HG02610 (cell line): ENCODE measurements at regions not wholly inside any gene's neighbourhood (a gene's known extent, or its start where the extent isn't known, plus 50 kb on each side); places are given as distances from the start of the nearest gene placed in this dataset.

Experiments
- ATAC-seq: cut with Tn5 transposase; IDR thresholded peaks from one replicate; pipeline ENCODE4 v1.9.1; 2021; ENCODE audit warnings: mild to moderate bottlenecking, moderate library complexity; ENCODE audit not compliant: unreplicated experiment

DNA sequence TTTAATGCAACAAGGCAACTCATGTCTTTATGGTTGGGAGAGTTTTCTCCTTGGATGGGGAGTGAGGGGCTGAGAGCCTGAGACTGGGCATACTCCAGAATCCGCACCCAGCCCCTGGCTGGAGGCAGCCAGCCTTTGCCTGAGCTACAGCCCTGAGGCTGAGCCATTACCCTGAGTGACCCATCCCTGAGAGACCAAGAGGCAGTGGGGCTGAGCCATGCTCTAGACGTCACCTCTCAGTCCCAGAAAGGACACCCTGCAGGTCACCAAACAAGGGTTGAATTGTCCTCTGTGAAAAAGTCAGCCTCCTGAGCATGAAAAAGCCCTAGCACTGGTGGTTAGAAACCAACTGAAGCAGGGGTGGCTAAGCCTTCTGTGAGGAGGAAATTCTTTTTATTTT, 151.2 kb upstream of the GATB start:
- no peak for ATAC-seq

DNA sequence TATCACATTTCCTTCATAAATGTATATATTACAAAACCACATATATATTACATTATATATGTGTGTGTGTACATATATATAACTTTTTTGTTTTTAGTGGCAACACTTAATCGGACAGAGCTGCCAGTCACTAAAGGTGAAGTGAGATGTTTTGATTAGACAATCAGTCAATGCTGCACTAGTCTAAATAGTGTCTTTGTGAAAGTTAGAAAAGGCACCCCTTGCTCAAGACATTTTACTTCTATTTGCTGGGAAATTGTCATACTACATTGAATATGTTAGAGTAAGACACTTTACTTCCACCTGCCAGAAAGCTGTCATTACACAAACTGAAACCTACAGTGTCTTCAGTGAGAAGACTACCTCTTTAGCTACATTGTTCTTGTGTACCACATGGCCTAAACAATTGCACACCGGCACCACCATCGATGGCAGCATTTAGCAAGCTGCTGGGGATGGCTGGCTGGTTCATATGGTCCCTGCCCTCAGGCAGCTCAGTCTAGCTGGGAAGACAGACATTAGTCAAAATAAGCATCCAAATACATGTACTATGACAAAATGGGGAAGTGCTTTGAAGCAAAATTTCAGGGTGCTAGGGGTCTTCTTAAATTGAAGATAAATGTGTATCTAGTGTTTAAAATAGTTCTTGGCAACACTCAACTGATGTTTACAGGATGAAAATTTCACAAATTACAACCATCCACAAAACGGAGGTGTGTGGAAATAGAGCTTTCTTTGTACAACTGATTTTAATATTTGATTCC, 148.1 kb upstream of the GATB start:
- peak; percentile 34 for ATAC-seq

DNA sequence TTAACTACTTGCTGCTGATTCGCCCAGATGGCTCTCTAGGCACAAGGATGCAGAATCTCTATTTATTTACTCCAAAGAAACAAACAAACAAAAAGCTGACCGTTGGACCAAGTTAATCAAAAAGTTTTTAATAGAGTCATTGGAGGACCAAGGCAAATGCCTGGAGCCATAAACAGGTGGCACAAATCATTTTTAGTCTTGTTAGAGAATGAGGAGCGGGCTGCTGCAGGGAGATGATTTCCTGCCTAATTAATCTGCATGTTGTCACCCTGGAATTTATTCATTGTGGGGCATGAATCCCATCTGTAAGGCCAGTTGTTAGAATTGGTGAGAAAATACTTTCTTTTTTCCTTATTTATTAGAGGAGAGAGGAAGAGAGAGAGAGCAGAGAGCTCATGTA, 147.4 kb upstream of the GATB start:
- ATAC-seq = no peak

DNA sequence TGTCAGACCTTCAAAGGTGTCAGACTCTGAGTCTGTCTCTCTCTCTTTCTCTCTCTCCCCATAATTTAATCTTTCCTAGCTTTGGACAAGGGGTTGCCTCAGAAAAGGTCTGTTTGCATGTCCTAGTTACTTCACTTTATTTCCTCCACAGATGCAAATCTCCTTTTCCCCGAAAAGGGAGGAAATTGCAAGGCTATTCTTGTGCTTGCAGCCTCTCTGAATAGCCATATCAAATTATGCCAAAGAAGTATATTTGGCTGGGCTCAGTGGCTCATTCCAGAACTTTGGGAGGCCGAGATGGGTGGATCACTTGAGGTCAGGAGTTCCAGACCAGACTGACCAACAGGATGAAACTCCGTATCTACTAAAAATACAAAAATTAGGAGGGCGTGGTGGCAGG, 145.6 kb upstream of the GATB start:
- no peak for ATAC-seq

DNA sequence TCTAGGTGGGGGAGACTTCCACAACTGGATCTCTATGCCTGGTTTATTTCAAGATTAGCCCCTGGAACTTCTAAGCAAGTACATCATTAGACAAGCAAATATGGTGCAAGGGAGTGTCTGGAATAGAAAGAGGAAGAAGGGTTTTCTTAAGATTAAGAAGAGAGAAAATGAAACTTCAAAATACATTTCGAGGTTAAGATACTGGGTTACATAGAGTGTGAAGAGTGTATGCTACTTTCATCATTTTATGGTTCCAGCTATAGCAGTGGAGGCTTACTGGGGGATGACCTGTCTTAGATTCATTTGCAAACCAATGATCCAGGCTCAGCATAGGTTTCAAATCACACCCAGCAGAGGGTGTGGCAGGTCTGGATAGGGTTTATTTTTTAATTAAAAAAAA, 144.4 kb upstream of the GATB start:
- peak; percentile 92 for ATAC-seq

DNA sequence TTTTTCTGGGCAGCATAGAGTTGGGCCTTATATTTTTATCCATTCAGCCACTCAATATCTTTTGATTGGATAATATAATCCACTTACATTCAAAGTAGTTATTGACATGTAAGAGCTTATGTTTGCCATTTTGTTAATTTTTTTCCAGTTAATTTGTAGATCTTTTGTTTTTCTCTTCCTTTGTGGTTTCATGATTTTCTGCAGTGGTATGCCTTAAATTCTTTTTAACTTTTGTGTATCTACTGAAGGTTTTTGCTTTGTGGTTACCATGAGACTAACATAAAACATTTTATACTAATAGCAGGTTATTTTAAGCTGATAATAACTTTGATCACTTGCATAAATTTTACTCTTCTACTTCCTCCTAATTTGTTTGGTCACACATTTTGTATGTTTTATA, 140.8 kb upstream of the GATB start:
- no peak for ATAC-seq

DNA sequence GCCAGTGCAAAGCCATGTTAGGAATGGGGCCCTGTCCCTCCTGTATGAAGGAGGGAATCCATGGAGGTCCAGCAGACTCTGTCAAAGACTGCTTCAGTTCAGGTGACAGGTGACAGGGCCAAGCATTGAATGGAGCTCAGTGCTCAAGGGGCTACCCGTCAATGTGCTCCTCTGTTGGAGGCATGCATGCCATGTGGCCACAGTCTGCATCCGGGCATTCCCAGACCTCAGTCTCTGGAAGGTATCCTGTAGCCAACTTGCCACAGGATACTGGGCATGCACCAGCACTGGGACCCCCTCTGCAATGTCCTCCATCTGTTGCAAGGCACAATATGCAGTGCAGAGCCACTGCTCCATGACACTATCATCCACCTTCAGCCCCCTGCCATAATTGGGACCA, 136.1 kb upstream of the GATB start:
- no peak for ATAC-seq

DNA sequence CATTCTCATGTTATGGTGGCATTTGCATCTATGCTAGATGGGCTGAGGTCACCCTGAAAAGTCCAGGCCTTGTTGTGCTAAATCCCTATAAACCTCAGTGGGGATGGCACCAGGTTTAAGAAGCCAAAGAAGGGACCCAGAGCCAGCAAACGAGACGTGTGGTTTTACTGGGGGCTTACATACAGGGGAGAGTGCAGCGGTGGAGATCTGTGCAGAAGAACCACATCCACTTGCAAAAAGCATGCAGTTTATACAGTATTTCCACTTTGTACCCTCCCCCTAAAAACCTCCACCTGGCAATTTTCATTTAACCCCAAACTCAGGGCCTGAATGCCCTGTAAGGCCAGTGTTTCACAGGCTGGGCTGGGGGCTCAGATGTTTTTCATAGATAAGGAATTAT, 134.9 kb upstream of the GATB start:
- ATAC-seq = no peak

DNA sequence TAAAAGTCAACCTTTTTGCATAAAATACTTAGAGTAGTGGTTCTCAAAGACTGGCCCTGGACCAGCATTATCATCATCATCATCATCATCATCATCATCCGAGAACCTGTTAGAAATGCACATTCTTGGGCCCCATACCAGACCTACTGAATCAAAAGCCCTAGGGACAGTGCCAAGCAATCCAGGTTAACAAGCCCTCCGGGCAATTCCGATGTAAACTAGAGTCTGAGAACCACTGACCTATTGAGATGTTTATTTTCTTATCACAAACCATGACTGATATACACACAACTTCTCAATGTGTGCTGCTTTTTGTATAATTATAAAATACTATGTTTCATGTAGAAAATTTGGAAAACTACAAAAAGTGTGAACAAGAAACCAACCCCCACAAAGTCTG, 133.4 kb upstream of the GATB start:
- ATAC-seq = no peak

DNA sequence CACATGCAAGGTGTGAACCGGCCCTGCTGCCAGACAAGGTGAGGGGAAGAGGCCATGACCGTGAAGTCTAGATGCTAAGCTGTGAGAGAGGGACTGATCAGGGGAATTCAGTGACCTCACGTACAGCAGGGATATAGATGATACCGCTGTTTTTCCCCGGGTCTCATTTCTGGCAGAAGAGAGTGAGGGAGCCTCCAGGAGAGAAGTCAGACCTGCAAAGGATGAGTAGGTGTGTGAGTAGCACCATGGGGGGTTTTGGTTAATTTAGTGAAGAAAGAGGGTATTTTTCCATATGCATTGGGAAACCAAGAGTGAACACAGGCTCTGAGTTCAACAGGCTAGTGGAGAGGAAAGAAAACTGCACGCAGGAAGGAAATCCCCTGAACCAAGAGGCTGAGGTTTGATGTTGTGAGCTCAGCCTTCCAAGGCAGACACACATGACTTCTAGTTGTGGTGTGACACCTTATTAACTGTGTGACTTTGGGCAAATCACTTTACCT, 127.6 kb upstream of the GATB start:
- peak; percentile 69 for ATAC-seq

DNA sequence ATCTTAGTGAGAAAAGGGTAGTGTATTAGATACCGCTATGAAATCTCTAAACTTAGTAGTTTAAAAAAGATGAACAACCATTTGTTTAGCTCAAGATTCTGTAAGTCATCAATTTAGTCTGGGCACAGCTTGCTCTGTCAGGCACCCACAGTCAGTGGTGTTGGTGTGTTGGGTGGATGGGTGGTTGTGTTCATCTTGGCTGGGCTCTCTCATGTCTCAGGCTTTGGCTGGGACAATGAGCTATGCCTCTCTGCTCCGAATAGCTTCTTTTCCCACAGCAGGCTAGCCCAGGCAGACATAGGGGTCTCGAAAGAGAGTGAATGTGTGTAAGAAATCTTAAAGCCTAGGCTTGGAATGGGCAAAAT, 127.0 kb upstream of the GATB start:
- peak; percentile 17 for ATAC-seq

DNA sequence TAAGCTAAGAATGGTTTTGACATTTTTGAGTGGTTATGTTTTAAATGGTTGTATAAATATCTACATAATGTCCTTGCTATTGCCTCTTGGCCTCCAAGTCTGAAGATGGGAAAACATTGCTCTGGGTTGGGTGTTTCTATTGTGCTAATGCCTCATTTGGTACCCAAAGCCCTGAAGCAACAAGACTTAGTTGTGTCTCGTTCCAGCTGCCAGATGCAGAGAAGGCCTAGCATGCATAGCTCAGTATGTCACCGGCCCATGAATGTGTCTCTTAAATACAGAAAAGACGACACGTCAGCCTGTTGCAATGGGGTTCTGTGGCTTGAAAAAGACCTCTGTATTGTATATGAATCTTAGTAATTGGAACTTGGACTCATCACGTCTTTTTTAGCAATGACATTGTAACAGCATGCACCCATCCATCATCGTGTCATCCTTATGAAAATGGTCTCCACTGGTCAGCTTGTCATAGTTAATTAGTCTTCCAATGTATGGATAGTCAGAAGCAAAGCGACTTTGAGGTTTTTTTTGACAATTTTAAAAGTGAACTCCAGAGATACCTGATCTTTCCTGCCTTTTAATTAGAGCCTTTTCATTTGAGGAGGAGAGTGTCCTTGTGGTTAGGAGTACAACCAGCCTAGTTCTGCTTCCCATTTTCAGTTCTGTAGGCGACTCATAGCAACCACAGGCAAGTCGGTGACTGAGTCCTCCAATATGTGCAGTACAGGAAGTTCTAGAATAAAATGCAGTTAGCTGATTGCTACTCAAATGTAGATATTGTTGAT, 126.4 kb upstream of the GATB start:
- peak; percentile 55 for ATAC-seq

DNA sequence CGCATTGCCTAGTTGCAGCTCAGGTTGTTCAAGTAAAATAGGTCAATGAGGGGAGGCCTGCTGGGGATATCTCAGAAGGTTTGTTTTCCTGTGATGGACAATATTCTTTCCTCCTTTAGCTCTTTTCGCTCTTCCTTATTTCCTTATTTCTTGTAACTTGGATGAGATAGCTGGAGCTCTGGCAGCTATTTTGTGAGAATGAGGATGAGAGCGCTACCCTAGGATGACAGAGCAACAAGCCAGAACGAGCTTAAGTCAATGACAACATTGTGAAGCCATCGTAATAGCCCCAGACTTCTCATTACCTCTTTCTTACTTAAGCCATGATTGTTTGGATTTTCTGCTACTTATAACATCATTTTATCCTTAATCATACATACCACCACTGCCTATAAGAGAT, 124.3 kb upstream of the GATB start:
- ATAC-seq = no peak

DNA sequence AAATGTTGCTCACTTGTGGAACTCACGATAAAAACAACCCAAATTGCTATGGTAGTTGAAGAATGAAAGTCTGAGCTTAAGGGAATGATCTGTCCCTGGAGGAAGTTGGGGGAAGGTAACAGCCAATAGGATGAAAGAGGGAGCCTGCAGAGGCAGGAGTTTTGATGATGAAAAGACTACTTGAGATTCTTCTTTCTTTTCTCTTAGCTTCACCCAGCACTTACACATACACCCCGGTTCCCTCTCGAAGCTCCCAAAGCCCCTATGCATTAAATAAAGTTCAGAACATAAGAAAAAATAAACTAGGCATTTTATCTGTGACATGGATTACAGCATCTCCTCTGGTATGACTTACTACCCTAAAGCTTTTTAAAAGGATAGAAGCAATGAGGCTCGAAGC, 122.9 kb upstream of the GATB start:
- ATAC-seq = no peak

DNA sequence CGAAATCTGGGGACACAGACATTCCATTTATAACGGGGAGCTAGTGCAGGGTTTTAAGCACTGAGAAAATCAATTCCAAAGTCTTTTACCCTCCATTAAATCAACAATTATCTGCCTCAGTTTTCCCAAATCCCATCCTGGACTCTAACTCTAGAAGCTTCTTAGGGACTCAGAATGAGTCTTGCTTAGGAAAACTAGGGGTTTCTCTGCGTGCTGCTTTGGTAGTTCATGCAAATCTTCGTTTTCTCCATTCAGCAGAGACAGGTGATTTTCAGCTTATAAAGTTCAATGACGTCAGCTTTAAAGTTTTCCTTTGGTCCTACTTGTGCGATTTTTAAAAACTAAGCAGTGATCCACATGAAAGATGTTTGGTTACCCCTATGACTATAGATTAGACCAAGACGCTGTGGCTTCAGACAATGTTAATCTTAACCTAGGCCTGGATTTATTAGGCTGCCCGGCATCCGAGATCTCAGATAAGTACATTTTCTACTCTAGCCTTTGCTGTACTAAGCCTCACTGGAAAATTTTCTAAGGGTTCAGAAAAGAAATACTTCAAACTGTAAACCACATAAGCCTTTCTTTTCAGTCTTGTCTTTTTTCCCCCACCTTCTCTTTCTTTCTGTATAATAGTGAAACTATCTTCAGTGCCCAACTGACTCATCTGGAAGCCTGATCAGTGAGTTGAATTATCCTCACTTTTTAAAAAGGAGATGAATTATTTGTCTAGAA, 121.4 kb upstream of the GATB start:
- ATAC-seq = peak; percentile 74

DNA sequence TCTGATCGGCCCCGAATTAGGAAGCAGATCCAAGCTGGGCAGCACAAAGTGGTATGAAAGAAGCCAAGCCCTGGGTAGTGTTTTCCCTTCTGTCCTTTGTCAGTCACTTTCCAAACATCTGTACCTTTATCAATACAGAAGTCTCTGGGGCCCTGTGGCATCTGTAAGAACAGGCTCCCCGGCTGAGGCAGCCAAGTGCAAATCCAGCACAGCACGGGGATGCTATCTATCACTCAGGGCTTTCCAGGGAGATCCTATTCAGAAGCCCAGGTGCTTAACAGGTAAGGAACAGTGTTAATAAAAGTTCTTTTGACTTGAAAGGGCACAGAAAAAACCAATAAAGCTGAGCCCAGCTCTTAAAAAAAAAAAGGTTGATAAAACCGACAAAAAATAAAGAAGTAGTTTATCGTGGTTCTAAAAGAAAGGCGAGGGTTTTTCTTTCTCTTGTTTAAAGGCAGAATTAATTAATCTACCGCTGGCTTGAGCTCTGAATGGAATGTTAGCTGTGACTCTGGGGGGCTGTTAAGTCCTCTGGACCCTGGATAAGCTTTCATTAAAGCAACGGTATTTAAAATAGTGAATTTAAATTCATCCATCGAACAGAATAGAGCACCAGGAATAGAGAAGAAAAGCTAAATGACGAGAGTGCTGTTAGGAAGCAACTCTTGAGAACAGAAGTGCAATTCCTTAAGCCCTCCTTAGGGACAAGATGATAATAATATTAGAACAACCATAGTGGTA, 119.1 kb upstream of the GATB start:
- no peak for ATAC-seq

DNA sequence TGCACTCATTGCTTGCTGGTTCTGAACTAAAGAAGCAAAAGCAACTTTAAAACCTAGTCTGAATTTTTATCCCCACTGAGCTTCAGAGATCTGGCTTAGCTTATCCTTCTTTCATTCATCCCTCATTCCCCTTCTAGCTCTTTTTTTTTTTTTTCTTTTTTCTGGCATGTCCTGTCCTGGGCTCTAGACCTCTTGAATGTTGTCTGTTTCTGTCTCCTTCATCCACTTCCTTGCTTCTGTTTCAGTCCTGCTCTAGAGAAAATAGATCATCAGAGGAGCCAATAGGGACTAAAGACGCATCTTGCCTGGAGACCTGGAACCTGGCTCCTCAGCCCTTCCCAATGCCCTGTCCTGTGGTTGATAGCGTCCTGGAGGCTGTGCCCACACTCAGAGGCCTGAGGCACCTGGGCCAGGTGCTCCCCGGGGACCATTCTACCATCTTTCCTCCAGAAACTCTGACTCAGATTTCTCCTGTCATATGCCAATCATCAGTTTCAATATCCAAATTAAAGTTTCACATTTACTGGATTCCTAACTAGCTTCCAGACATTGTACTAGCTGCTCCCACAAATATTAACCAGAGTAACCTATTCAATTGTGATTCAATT, 115.7 kb upstream of the GATB start:
- ATAC-seq = no peak

DNA sequence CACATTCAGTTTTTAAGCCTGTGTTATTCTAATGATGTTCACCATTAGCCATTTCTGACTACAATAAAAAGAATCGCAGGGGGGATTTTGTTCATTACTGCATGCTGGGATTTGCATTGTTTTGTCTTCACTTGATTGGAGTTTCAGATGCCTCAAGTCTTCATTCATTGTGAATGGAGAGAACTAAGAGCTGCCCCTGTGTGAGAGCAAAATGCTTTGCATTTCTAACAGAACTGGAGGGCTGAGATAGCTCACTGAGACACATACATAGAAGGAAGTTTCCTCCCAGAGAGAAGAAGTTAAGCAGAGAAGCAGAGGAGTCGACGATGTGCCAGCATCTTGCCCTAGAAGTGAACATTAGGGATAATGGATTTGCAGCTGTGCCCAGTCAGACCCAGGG, 113.5 kb upstream of the GATB start:
- ATAC-seq = no peak

DNA sequence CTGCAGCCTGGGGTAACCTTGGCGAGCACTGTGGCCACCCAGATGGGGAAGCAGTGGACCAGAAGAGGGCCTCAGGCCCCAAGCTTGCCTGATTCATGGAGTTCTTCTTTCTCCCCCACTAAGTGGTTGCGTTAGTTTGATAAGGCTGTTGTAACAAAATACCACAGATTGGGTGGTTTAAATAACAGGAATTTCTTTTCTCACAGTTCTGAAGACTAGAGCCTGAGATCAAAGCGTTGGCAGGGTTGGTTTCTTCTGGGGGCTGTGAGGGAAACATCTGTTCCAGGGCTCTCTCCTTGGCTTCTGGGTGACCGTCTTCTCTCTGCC, 105.7 kb upstream of the GATB start:
- ATAC-seq = no peak

DNA sequence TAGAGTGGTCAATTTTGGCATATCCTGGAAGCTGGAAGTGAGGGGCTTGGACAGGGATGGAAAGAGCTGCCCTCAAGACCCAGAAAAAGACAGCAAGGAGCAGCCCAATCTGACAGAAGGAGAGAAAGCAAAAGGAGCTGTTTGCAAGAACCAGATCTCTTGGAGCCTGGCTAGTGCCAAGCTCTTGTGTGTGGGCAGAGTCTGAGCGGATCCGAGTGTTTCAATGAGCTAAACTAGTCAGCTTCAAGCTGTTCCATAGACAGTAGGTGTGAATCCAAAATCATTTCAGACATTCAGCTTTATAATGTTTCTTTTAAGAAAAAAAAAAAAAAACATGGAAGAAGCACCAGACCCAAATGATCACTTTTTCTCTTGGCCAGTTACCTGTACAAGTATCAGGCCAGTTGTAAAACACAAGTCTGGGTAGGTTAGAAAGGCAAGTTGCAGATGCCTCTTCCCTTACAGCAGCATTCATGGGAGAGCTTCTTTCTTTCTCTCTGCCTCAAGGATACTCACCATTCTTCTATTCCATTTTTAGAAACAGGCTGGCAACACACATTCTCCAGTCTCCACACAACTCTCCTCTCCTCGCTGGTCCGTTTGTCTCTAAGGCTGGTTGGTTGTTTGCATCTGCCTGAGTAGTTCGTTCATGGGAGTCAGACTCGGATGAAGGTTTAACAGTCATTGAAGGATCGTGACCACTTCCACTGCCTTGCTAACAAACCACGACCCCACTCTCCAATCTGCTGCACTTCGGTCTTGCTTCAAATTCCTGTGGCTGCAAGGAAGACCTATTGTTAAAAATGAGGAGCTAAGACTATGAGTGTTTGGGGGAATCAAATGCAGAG, 105.2 kb upstream of the GATB start:
- no peak for ATAC-seq
